GM12892 (cell line): ENCODE measurements at regions not wholly inside any gene's neighbourhood (a gene's known extent, or its start where the extent isn't known, plus 50 kb on each side); places are given as distances from the start of the nearest gene placed in this dataset.

Source experiments
- POLR2A ChIP-seq: IDR thresholded peaks from 2 replicates; pipeline ENCODE4 v1.6.1; 2011; ENCODE audit warnings: low read depth, low read length, control low read depth
- POLR2AphosphoS5 ChIP-seq: IDR thresholded peaks from 2 replicates; pipeline ENCODE4 v1.6.1; 2011; ENCODE audit warnings: low read depth, low read length, control low read depth
- TAF1 ChIP-seq: IDR thresholded peaks from 2 replicates; pipeline ENCODE4 v1.6.1; 2011; ENCODE audit warnings: low read depth, mild to moderate bottlenecking, control low read depth, low read length, borderline replicate concordance

- TF ChIP-seq POLR2AphosphoS5 = no peak
- no peak for TF ChIP-seq POLR2A
- TF ChIP-seq TAF1 = no peak
Measured at GRCh38 chr7:19293431-19293830, 148.2 kb upstream of the FERD3L start.
